ENCODE measurements at regions not wholly inside any gene's neighbourhood (a gene's known extent, or its start where the extent isn't known, plus 50 kb on each side); places are given as distances from the start of the nearest gene placed in this dataset.

GRCh38 chr9:103755441-103755840, 338.7 kb upstream of the SMC2 start:
- 50 to 52% methylated on average over 2 of the region's 2 CpGs for WGBS, 2 donors
- no peak for DNase-seq
- Histone ChIP-seq H3K36me3 (no peaks in the 10 kb centered on the region), H3K27ac (no peak overlapping the region), H3K27me3 (no peaks in the 10 kb centered on the region), H3K9me3 (no peaks in the 10 kb centered on the region), H3K4me3 (no peak overlapping the region), H3K4me1 (no peaks in the 10 kb centered on the region)
- ATAC-seq: no peak
- no peak for FAIRE-seq
- no peak for TF ChIP-seq CTCF (IDR thresholded peaks at IDR 0.05)
- intact Hi-C loops (cut with DNase I): no loop called here

GRCh38 chr9:103755986-103756385, 338.1 kb upstream of the SMC2 start:
- Histone ChIP-seq H3K4me3 (no peak overlapping the region), H3K27ac (no peak overlapping the region), H3K9me3 (no peaks in the 10 kb centered on the region), H3K27me3 (no peaks in the 10 kb centered on the region), H3K4me1 (no peaks in the 10 kb centered on the region), H3K36me3 (no peaks in the 10 kb centered on the region)
- TF ChIP-seq CTCF (IDR thresholded peaks at IDR 0.05): no peak
- ATAC-seq (no peak), FAIRE-seq (no peak), DNase-seq (no peak)
- WGBS, 2 donors: 24 to 44% methylated on average over 1 of the region's 1 CpG
- intact Hi-C loops (cut with DNase I): no loop called here

GRCh38 chr9:103757062-103757461, 337.0 kb upstream of the SMC2 start:
- no peaks in the 10 kb centered on the region for H3K36me3 ChIP-seq
- ATAC-seq (no peak), DNase-seq (no peak), FAIRE-seq (no peak)
- no peak overlapping the region for H3K27ac ChIP-seq
- WGBS, 2 donors: 43 to 63% methylated on average over 3 of the region's 3 CpGs
- H3K9me3 ChIP-seq: no peaks in the 10 kb centered on the region
- intact Hi-C loops (cut with DNase I): no loop called here
- no peaks in the 10 kb centered on the region for H3K4me1 ChIP-seq
- TF ChIP-seq CTCF (IDR thresholded peaks at IDR 0.05): no peak
- no peaks in the 10 kb centered on the region for H3K27me3 ChIP-seq
- no peak overlapping the region for H3K4me3 ChIP-seq

- WGBS, 2 donors: 35 to 62% methylated on average over 2 of the region's 2 CpGs
Measured at GRCh38 chr9:103761466-103761865, 332.6 kb upstream of the SMC2 start.

GRCh38 chr9:103789686-103790085, 304.4 kb upstream of the SMC2 start:
- no peak for FAIRE-seq
- DNase-seq: no peak
- H3K9me3 ChIP-seq: no peaks in the 10 kb centered on the region
- ATAC-seq: no peak
- WGBS, 2 donors: 53 to 64% methylated on average over 2 of the region's 2 CpGs
- intact Hi-C loops (cut with DNase I): no loop called here
- no peak overlapping the region for H3K27ac ChIP-seq
- no peaks in the 10 kb centered on the region for H3K36me3 ChIP-seq
- no peaks in the 10 kb centered on the region for H3K4me1 ChIP-seq
- H3K27me3 ChIP-seq: no peaks in the 10 kb centered on the region
- no peak for TF ChIP-seq CTCF (IDR thresholded peaks at IDR 0.05)
- no peak overlapping the region for H3K4me3 ChIP-seq

More at GRCh38 chr9:103761466-103761865, 332.6 kb upstream of the SMC2 start:
- no peak for DNase-seq
- TF ChIP-seq CTCF (IDR thresholded peaks at IDR 0.05): no peak
- FAIRE-seq: no peak
- no peaks in the 10 kb centered on the region for H3K36me3 ChIP-seq
- no peak overlapping the region for H3K27ac ChIP-seq
- H3K9me3 ChIP-seq: no peaks in the 10 kb centered on the region
- H3K4me1 ChIP-seq: no peaks in the 10 kb centered on the region
- no peak for ATAC-seq
- intact Hi-C loops (cut with DNase I): no loop called here
- no peaks in the 10 kb centered on the region for H3K27me3 ChIP-seq
- no peak overlapping the region for H3K4me3 ChIP-seq

All from pancreas (tissue), 10 donors.